C4-2B (cell line): ENCODE measurements at regions not wholly inside any gene's neighbourhood (a gene's known extent, or its start where the extent isn't known, plus 50 kb on each side); places are given as distances from the start of the nearest gene placed in this dataset.

Source experiments
- CTCF ChIP-seq: fragments of 450-650 bp; conservative IDR thresholded peaks from 2 replicates; pipeline ENCODE4 v1.5.1; 2017; ENCODE audit warnings: mild to moderate bottlenecking
- ZFX ChIP-seq: fragments of 450-650 bp; IDR thresholded peaks from 2 replicates; pipeline ENCODE4 v1.6.1; 2017

DNA sequence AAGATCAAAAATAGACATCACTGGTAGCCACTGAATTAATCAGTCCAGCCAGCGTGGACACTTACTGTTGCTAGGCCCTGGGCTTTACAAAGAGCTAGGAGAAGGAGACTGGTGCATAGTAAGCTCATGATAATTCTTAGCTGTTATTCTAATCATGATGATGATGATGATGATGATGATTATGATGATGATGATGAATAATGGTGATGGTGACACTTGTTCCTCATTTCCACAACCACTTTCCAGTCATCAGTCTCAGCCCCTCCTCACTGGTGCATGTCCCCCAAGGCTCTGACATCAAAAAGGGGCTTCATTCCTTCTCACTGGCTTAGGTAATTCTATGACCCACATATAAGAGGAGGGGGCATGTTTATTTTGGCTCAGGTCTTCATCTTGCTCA, 701.0 kb downstream of the PTPRU start:
- TF ChIP-seq CTCF = no peak
- no peak for TF ChIP-seq ZFX
